HG03064 (cell line): ENCODE measurements at regions not wholly inside any gene's neighbourhood (a gene's known extent, or its start where the extent isn't known, plus 50 kb on each side); places are given as distances from the start of the nearest gene placed in this dataset.
A peak's percentile ranks its signal among the peaks of the same experiment; 100 is the strongest.
"Not testable (repeated sequence)": the region's sequence is repeated elsewhere in the genome, so short reads cannot be mapped to it uniquely, and the experiment has no call there.

ENCODE experiments used
- ATAC-seq: cut with Tn5 transposase; IDR thresholded peaks from one replicate; pipeline ENCODE4 v1.9.1; 2021; ENCODE audit warnings: low read depth; ENCODE audit not compliant: unreplicated experiment

GRCh38 chr5:90338712-90339372 is 70.7 kb downstream of the CETN3 start:
- peak; percentile 77 for ATAC-seq

- ATAC-seq = no peak
Measured at GRCh38 chr5:90337449-90338052, 72.0 kb downstream of the CETN3 start.

- no peak for ATAC-seq
Measured at GRCh38 chr5:90336752-90337151, 72.8 kb downstream of the CETN3 start.

GRCh38 chr5:90334741-90335140 is 74.8 kb downstream of the CETN3 start:
- ATAC-seq = no peak

- ATAC-seq = no peak
Measured at GRCh38 chr5:90329911-90330310, 79.6 kb downstream of the CETN3 start.

GRCh38 chr5:90326995-90327394 is 82.6 kb downstream of the CETN3 start:
- no peak for ATAC-seq

GRCh38 chr5:90325093-90325492 is 84.5 kb downstream of the CETN3 start:
- no peak for ATAC-seq

GRCh38 chr5:90320348-90320747 is 89.2 kb downstream of the CETN3 start:
- not testable (repeated sequence) for ATAC-seq

- ATAC-seq = no peak
Measured at GRCh38 chr5:90312027-90312426, 97.5 kb downstream of the CETN3 start.

- ATAC-seq = no peak
Measured at GRCh38 chr5:90311401-90311800, 98.2 kb downstream of the CETN3 start.

GRCh38 chr5:90308787-90309585 is 100.6 kb downstream of the CETN3 start:
- ATAC-seq = no peak

GRCh38 chr5:90307782-90308181 is 101.8 kb downstream of the CETN3 start:
- ATAC-seq = no peak

- ATAC-seq = no peak
Measured at GRCh38 chr5:90307322-90307721, 102.2 kb downstream of the CETN3 start.

- no peak for ATAC-seq
Measured at GRCh38 chr5:90306613-90307012, 102.9 kb downstream of the CETN3 start.

- ATAC-seq = no peak
Measured at GRCh38 chr5:90305041-90305720, 104.4 kb downstream of the CETN3 start.

- ATAC-seq = no peak
Measured at GRCh38 chr5:90301248-90301647, 108.3 kb downstream of the CETN3 start.

GRCh38 chr5:90297045-90297764 is 112.4 kb downstream of the CETN3 start:
- no peak for ATAC-seq

GRCh38 chr5:90294604-90295003 is 115.0 kb downstream of the CETN3 start:
- no peak for ATAC-seq

- ATAC-seq = no peak
Measured at GRCh38 chr5:90293931-90294330, 115.6 kb downstream of the CETN3 start.

- ATAC-seq = no peak
Measured at GRCh38 chr5:90290648-90291047, 118.9 kb downstream of the CETN3 start.
